WERI-Rb-1 (cell line): ENCODE measurements at regions not wholly inside any gene's neighbourhood (a gene's known extent, or its start where the extent isn't known, plus 50 kb on each side); places are given as distances from the start of the nearest gene placed in this dataset.
"Not testable (repeated sequence)": the region's sequence is repeated elsewhere in the genome, so short reads cannot be mapped to it uniquely, and the experiment has no call there.

Experiments
- DNase-seq: peaks from one replicate; pipeline ENCODE4 v3.0.0-alpha.2; 2020
- H3K27ac ChIP-seq: fragments of 250-450 bp; sonication (Bioruptor Pico); 2 replicates; pipeline ENCODE4 v1.5.1; 2020; ENCODE audit warnings: mild to moderate bottlenecking, moderate library complexity
- H3K27me3 ChIP-seq: fragments of 250-450 bp; sonication (Bioruptor Pico); 2 replicates; pipeline ENCODE4 v1.5.1; 2021; ENCODE audit warnings: mild to moderate bottlenecking, low read depth, moderate library complexity; ENCODE audit not compliant: insufficient read depth, severe bottlenecking
- H3K36me3 ChIP-seq: fragments of 250-450 bp; sonication (Bioruptor Pico); 2 replicates; pipeline ENCODE4 v1.5.1; 2020; ENCODE audit warnings: mild to moderate bottlenecking, moderate library complexity
- H3K4me3 ChIP-seq: 2 replicates; pipeline ENCODE4 v1.5.1; 2011; ENCODE audit warnings: low read depth, mild to moderate bottlenecking, control low read depth, low read length
- H3K9me3 ChIP-seq: fragments of 250-450 bp; sonication (Bioruptor Pico); 2 replicates; pipeline ENCODE4 v1.5.1; 2021; ENCODE audit warnings: mild to moderate bottlenecking, moderate library complexity; ENCODE audit not compliant: severe bottlenecking
- CTCF ChIP-seq: IDR thresholded peaks from 2 replicates; pipeline ENCODE4 v1.5.1; 2011; ENCODE audit warnings: low read depth, mild to moderate bottlenecking, control low read depth, inconsistent platforms, low read length

GRCh38 chr6:166705069-166705468, 78.0 kb upstream of the RPS6KA2 start:
- no peak for TF ChIP-seq CTCF
- H3K9me3 ChIP-seq, result no peaks in the 10 kb centered on the region
- no peaks in the 10 kb centered on the region for H3K36me3 ChIP-seq
- H3K4me3 ChIP-seq, result no peak overlapping the region
- no peak overlapping the region for H3K27ac ChIP-seq
- DNase-seq, result no peak
- no peaks in the 10 kb centered on the region for H3K27me3 ChIP-seq

- no peak for DNase-seq
- H3K36me3 ChIP-seq, result no peaks in the 10 kb centered on the region
- H3K27ac ChIP-seq, result no peak overlapping the region
- no peaks in the 10 kb centered on the region for H3K27me3 ChIP-seq
- no peaks in the 10 kb centered on the region for H3K9me3 ChIP-seq
- no peak overlapping the region for H3K4me3 ChIP-seq
- no peak for TF ChIP-seq CTCF
Observed at GRCh38 chr6:166704171-166704570, 77.1 kb upstream of the RPS6KA2 start.

- Histone ChIP-seq H3K9me3 (no peaks in the 10 kb centered on the region), H3K36me3 (no peaks in the 10 kb centered on the region), H3K27ac (no peak overlapping the region), H3K4me3 (no peak overlapping the region), H3K27me3 (no peaks in the 10 kb centered on the region)
- TF ChIP-seq CTCF, result no peak
- DNase-seq, result no peak
Observed at GRCh38 chr6:166703149-166703710, 76.2 kb upstream of the RPS6KA2 start.

DNA sequence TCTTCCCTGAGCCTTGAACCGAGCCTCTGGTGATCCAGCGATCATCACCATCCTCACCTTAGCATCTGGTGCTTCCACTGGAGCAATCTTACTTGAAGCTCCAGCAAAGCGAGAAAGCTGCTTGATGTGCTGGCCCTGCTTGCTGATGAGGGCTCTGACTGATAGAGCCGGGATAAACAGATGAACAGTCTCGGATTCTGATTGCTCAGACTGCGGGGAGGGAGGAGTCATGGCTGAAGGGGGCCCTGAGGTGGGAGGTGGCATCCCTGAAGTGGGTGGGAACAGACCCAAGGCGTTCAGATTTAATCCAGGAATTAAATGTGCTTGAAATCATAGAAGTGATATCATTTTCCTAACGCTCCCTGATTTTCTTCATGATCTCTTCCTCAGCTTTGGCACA, 74.4 kb upstream of the RPS6KA2 start:
- H3K27me3 ChIP-seq, H3K27ac ChIP-seq, H3K36me3 ChIP-seq, DNase-seq, H3K4me3 ChIP-seq, H3K9me3 ChIP-seq: not testable (repeated sequence)

DNA sequence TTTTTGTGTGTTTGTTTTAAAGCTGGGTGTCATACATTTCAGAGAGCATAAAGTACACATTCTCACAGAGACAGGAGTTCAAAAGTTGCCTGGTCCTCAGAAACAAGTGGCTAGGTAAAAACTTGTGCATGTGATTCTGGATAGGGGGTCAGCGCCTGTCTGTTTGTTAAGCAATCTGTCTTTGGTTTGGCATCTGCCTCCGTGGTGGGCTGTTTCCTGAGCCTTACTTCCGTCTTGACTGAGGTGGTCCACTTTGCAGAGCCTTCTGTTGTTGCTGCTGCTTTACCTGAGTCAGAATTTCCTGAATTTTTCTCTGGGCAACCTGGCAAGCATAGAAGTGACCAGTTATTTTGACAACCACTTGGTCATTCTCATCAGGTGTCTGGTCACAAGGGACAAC, 73.8 kb upstream of the RPS6KA2 start:
- H3K4me3 ChIP-seq, H3K27ac ChIP-seq, H3K27me3 ChIP-seq, DNase-seq, H3K36me3 ChIP-seq, H3K9me3 ChIP-seq: not testable (repeated sequence)

GRCh38 chr6:166697113-166697512, 70.1 kb upstream of the RPS6KA2 start:
- DNase-seq, result no peak
- no peak for TF ChIP-seq CTCF
- Histone ChIP-seq H3K36me3 (no peaks in the 10 kb centered on the region), H3K4me3 (no peak overlapping the region), H3K9me3 (no peaks in the 10 kb centered on the region), H3K27ac (no peak overlapping the region), H3K27me3 (no peaks in the 10 kb centered on the region)

DNA sequence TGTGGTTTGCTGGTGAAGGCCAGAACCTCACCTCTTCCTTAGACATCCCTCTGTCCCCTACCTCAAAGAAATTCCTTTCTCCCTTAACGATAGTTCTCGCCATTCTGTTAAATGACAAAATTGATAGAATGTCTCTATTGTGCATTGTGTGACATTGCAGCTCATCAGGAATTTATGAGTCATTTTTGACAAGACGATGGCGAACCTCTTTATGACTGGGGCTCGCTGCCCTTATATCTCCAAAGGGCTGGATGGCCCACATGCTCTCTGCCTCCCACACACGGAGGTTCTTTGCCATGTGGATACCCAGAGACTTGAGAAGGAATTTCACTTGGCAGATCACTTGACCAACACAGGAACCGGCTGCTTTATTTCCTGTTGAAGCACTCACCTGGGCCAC, 66.8 kb upstream of the RPS6KA2 start:
- TF ChIP-seq CTCF, result no peak
- Histone ChIP-seq H3K27me3 (no peaks in the 10 kb centered on the region), H3K36me3 (no peaks in the 10 kb centered on the region), H3K4me3 (no peak overlapping the region), H3K9me3 (no peaks in the 10 kb centered on the region), H3K27ac (no peak overlapping the region)
- DNase-seq, result no peak
